HG03565 (cell line): ENCODE measurements at regions not wholly inside any gene's neighbourhood (a gene's known extent, or its start where the extent isn't known, plus 50 kb on each side); places are given as distances from the start of the nearest gene placed in this dataset.
"Not testable (repeated sequence)": the region's sequence is repeated elsewhere in the genome, so short reads cannot be mapped to it uniquely, and the experiment has no call there.

ENCODE experiments used
- ATAC-seq: cut with Tn5 transposase; IDR thresholded peaks from one replicate; pipeline ENCODE4 v1.9.1; 2021; ENCODE audit warnings: mild to moderate bottlenecking, moderate library complexity; ENCODE audit not compliant: unreplicated experiment

GRCh38 chr3:159672728-159673688 lies 315.6 kb upstream of the IL12A start:
- ATAC-seq: peak; percentile 54

DNA sequence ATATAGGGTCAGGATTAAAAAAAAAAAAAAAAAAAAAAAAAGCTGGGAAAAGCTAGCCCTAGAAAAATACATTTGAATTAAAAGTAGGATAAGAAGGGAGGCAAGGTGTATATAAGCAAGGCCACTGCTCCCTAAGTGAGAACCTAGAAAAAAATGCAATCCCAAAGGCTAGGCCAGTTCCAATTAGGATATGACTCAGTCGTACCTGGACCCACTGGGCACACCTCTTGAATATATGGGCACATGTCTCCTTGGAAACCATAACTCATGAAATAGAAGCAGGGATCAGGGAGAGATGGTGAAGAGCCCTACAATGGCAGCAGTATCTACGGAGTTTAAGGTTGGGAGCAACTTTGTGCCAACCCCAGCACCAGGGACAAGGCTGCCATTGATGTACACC lies 314.1 kb upstream of the IL12A start:
- ATAC-seq: no peak

- ATAC-seq: no peak
Measured at GRCh38 chr3:159675285-159675684, 313.4 kb upstream of the IL12A start.

DNA sequence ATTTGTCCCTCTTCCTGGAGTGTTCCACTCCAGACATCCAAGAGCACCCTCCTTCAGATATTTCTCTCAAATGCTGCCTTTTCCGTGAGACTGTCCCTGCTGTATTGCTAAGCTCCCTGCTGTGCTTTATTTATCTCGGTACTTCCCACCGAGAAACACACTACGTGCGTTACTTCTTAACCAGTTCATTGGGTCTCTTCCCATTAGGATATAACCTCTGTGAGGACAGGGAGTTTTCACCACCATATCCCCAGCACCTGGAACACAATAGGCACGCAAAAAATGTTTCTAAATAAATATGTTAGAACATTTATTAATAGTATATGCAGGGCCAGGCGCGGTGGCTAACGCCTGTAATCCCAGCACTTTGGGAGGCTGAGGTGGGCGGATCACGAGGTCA lies 308.7 kb upstream of the IL12A start:
- ATAC-seq: no peak

DNA sequence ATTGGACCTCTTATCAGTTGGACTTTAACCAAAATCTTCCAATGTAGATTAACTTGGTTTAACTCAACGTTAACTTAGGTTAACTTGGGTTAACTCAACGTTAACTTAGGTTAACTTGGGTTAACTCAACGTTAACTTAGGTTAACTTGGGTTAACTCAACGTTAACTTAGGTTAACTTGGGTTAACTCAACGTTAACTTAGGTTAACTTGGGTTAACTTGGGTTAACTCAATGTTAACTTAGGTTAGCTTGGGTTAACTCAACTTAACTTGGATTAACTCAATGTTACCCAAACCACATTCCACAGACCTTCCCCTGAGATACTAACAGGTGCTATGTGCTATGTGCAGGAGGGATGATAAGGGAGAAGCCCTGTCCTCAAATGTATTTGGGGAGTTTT lies 306.9 kb upstream of the IL12A start:
- ATAC-seq: not testable (repeated sequence)

DNA sequence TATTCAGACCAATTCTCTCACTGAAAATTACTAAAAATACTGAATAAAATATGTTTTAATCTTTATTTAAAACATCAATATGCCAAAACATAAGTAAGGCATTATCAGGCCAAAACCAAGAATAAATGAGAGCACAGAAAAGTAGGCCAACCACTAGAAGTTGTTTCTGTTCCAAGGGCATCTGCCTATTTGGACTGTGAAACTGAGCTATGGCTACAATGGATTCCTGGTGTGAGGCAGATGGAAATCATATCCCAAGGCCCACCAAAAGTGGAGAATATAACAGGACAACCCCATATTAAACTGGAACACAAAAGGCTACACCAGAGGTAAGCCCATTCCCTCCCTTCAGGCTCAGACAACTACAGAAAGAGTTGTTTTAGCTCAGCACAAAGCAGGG lies 302.8 kb upstream of the IL12A start:
- no peak for ATAC-seq

GRCh38 chr3:159693226-159693625 lies 295.4 kb upstream of the IL12A start:
- no peak for ATAC-seq

- no peak for ATAC-seq
Measured at GRCh38 chr3:159711560-159712333, 276.9 kb upstream of the IL12A start.

GRCh38 chr3:159721324-159721723 lies 267.3 kb upstream of the IL12A start:
- ATAC-seq: no peak

DNA sequence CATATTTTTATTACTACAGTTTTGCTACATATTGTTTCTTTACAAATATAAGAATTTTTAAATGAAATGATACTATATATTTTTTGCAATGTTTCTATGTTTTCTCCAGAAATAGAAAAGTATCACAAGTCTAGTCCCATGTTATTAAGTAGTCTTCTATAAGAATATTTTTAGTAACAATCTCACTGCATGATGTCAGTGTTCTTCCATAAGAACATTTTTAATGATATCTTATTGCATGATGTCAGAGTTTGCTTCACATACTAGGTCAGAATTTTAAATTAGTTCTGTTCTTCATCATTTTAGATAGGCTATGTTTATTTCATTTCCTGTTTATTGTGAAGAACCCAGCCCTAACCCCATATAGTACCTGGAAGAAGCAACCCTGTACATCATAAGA lies 265.3 kb upstream of the IL12A start:
- no peak for ATAC-seq

DNA sequence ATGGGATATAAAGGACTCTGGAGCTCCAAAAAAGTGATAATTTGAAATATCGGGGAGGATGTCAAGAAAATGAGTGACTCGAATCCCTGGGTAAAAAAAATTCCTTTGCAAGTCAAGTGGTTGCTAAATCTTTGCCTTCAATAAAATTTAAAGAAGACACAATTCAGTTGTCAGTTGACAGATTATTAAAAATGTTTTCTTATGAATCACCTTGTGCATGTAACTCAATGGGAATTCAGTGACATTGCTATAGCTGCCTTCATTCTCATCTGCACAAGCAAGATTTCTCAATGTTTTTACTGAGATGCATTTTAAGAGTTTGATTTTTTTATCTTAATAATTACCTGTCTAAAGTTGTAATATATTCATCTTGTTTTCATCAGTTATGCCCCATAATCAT lies 264.0 kb upstream of the IL12A start:
- no peak for ATAC-seq

DNA sequence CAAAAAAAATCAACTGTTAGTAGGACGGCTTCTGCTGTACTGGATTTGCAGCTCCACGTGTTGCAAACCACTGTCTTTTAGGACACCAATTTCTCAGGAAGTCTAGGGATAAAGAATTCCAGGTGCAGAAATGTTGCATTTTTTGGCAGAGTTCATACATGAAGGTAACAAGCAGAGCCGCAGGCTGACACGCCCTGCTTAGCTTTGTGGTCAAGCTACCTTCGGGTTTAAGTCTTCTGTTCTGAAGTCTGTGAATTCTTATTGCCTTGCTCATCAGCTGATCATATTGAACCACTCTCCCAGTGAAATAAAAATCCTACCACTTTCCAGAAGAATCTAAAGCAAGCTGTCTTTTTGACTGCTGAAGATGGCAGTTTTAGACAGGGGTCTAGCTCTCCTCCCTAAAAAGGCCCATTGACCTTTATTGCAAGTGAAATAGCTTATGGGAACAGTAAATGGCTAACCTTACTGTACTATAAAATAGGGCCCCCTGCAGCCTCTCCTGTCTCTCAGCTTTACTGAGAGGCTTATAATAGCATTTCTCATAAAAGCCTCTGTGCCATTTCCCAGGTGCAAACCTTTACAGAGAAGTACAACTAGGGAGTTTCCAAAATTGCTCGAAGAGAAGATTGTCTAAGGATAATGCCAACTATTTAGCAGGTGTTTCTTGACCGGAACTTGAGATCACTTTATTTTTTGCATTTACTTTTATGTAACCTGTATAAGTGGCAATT lies 262.2 kb upstream of the IL12A start:
- no peak for ATAC-seq

DNA sequence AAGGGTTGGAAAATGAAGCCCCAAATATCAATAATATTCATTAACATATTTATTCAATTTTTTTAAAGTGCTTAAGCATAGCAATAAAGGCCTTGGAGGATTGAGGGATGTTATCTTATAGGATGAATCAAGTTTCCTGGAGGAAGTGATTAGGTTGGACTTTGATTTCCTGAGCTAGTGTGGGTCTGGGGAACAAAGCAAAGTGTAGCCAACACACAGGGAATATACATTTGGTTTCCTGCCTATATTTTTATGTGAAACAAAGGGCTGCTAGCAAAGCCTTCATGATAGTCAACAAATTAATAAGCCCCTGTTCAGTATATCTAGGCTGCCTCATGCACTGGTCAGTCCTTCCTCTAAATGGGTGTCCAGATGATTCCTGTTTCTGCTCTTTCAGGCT lies 261.1 kb upstream of the IL12A start:
- ATAC-seq: no peak

DNA sequence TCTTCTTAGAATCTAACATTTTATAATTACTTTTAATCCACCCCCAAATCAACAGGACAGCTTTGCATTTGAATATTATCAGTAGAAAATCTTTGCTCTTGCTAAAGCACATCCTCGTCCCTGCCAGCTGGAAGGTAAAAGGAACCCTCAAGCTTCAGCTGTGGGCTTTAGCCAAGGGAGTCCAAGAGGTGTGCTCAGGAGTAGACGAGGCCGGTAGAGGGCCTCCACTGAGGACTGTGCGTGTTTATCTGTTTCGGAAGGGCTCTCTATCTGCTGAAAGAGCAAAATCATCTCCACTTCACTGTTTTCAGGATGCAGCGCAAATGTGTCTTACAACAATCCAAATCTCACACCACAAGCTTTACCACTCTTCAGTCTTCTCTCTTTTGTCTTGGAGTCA lies 257.4 kb upstream of the IL12A start:
- ATAC-seq: no peak

- no peak for ATAC-seq
Measured at GRCh38 chr3:159732172-159733111, 256.2 kb upstream of the IL12A start.

- no peak for ATAC-seq
Measured at GRCh38 chr3:159733194-159733860, 255.3 kb upstream of the IL12A start.

DNA sequence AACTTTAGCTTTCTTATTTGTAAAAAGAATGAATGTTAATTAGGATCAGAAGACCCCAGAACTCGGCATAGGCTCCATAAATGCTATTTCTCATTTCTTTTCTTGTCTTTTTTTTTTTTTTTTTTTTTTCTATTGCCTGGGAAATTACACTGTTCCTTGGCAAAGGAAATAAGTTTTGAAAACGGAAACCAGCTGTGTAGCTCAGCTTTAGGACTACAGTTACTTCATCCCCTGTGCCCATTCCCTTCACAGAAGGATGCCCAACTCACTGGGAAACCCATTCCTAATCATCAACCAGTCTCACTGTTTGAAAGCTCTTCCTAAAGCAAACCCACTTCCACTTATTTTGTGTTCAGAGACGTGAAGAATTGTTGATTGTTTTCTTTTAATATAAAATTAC lies 254.0 kb upstream of the IL12A start:
- no peak for ATAC-seq

- ATAC-seq: no peak
Measured at GRCh38 chr3:159739166-159739565, 249.5 kb upstream of the IL12A start.

GRCh38 chr3:159739969-159740368 lies 248.7 kb upstream of the IL12A start:
- ATAC-seq: no peak

GRCh38 chr3:159741281-159741680 lies 247.4 kb upstream of the IL12A start:
- ATAC-seq: no peak
